ENCODE measurements at regions not wholly inside any gene's neighbourhood (a gene's known extent, or its start where the extent isn't known, plus 50 kb on each side); places are given as distances from the start of the nearest gene placed in this dataset.

DNA sequence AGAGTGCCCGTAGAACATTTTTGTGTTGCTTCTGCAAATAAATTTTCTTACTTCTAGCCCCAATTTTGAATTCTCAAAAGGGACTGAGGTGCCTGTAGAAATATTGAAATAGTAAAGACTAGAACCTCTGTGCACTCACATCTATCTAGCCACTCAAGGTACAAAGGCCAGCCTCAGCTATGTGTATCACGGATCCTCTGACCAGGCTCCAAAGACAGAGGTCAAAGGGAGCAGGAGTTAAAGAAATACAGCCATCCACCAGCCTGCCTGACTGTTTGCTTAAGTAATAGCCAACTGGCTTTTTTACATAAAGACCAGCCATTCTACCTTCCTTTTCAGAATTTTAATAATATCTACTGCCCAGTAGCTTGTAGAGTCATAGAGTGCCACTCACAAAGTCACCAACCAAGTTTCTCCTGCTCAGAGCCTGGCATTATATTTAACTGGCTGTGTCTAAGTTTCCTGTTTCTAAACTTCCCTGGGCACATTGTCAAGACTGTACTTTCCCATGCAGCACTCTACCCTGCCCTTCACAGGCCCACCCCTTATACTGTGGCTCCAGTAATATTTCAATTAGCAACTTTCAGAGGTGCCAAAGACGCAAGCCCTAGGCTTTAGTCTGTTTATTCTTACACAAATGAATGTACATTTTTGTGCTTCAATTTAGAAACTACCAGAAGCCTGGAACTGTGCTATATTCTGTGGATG lies 338.3 kb upstream of the NT5C1B start:
- no peak for TF ChIP-seq EZH2 (IDR thresholded peaks at IDR 0.05; ENCODE audit: insufficient read depth, poor library complexity, severe bottlenecking)
- no peak for TF ChIP-seq EZH2phosphoT487 (IDR thresholded peaks at IDR 0.05; ENCODE audit: insufficient read depth, low read depth)
